H1 (cell line): ENCODE measurements at regions not wholly inside any gene's neighbourhood (a gene's known extent, or its start where the extent isn't known, plus 50 kb on each side); places are given as distances from the start of the nearest gene placed in this dataset.

Experiments
- CBX8 ChIP-seq: fragments of 300-800, 300-1000 bp; sonication (generic); IDR thresholded peaks from 2 replicates; pipeline ENCODE4 v1.7.1; 2016; ENCODE audit warnings: low read depth, low read length, borderline replicate concordance
- CREB1 ChIP-seq: IDR thresholded peaks from 2 replicates; pipeline ENCODE4 v1.6.1; 2012; ENCODE audit warnings: inconsistent platforms
- EZH2 ChIP-seq: fragments of 200-600 bp; sonication (generic); IDR thresholded peaks from 2 replicates; pipeline ENCODE4 v1.7.1; 2012; ENCODE audit warnings: low read depth, mild to moderate bottlenecking, moderate library complexity, low read length, inconsistent platforms; ENCODE audit not compliant: severe bottlenecking
- KDM1A ChIP-seq: fragments of 200-600, 300-600 bp; sonication (generic); IDR thresholded peaks from 2 replicates; pipeline ENCODE4 v1.7.1; 2016; ENCODE audit warnings: mild to moderate bottlenecking, low read length, borderline replicate concordance
- NRF1 ChIP-seq: IDR thresholded peaks from 2 replicates; pipeline ENCODE4 v1.6.1; 2011; ENCODE audit warnings: mild to moderate bottlenecking, low read depth, low read length, improper control_type of control experiment
- POLR2A ChIP-seq, 2 experiments: IDR thresholded peaks; 1 replicate in 1 of 2; 2 replicates in 1 of 2; pipeline ENCODE4 v1.6.1; 2011; ENCODE audit warnings: low read depth in 2 of 2, low read length in 2 of 2, mild to moderate bottlenecking in 2 of 2; ENCODE audit errors: control extremely low read depth in 1 of 2
- POLR2AphosphoS5 ChIP-seq: IDR thresholded peaks from 2 replicates; pipeline ENCODE4 v1.6.1; 2011; ENCODE audit warnings: low read depth, low read length
- RAD21 ChIP-seq, 2 experiments: IDR thresholded peaks in 1 of 2; conservative IDR thresholded peaks in 1 of 2; 2 replicates each; pipeline ENCODE4 v1.6.1; 2011; ENCODE audit warnings: low read depth in 2 of 2, low read length in 2 of 2, improper control_type of control experiment in 1 of 2, inconsistent platforms in 1 of 2, mild to moderate bottlenecking in 1 of 2, moderate library complexity in 1 of 2
- RNF2 ChIP-seq: fragments of 200-900, 300-1000 bp; sonication (generic); IDR thresholded peaks from 2 replicates; pipeline ENCODE4 v1.7.1; 2016; ENCODE audit warnings: borderline replicate concordance, low read depth, mild to moderate bottlenecking, antibody characterized with exemption, low read length; ENCODE audit not compliant: poor library complexity, severe bottlenecking; ENCODE audit errors: missing control alignments
- SP2 ChIP-seq: IDR thresholded peaks from 2 replicates; pipeline ENCODE4 v1.6.1; 2012; ENCODE audit warnings: mild to moderate bottlenecking, low read length, inconsistent platforms
- TEAD4 ChIP-seq: IDR thresholded peaks from 2 replicates; pipeline ENCODE4 v1.6.1; 2012; ENCODE audit warnings: low read depth, low read length, inconsistent platforms, mixed read lengths
- TF ChIP-seq, protein P1 (sequence below), 3 experiments: IDR thresholded peaks; 1 replicate in 2 of 3; 2 replicates in 1 of 3; pipeline versions ENCODE4 v1.5.1 to v1.6.1; 2011; ENCODE audit warnings: low read length in 3 of 3, mild to moderate bottlenecking in 3 of 3, inconsistent platforms in 2 of 3, low read depth in 1 of 3, moderate library complexity in 1 of 3; ENCODE audit not compliant: insufficient read depth in 1 of 3; ENCODE audit errors: control extremely low read depth in 1 of 3
- TF ChIP-seq, protein P2 (sequence below): IDR thresholded peaks from 2 replicates; pipeline ENCODE4 v1.6.1; 2011; ENCODE audit warnings: low read depth, mild to moderate bottlenecking, low read length; ENCODE audit not compliant: insufficient read depth
- TF ChIP-seq, protein P3 (sequence below): IDR thresholded peaks from 2 replicates; pipeline ENCODE4 v1.6.1; 2012; ENCODE audit warnings: low read length, inconsistent platforms

DNA sequence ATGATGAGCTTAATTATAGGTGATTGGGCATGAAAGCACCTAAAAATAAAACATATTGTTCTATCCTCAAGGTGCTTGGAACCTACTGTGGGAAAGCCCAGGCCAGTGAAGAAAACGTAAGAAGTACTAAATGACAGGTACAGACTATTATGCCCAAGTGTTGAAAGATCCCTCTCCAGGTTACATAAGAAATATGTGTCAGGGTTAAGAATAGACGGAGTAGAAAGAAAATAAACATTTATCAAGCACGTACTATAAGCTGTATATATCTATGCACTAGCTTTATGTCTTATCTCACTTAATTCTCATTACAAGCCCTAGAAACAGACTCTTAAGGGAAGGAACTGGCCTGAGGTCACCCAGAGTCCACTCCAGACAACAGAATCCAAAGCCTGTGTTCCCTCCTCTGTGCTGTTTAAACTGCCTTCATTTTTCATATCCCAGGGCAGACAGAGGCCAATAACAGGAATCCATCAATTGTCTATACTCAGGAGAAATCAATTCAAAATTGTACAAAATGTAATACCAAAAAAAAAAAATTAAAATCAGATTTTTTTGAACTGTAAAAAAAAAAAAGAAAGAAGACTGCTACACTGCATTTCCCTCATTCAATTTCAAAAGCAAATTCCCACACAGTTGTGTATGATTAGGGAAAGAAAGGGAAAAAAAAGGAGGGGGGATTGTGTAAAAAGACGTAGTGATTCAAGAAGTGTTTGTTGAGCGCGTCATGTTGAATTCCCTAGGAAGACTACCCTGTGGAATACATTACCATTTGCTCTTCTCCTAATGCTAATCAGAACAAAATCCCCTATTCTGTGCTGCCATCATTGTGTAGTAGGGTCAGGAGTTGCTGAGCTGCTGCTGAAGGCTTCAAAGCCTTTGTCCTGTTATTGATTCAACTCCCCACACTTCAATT lies 156.3 kb downstream of the IRS1 start:
- TF ChIP-seq TEAD4: no peak
- TF ChIP-seq EZH2: no peak
- TF ChIP-seq, protein P1, sequence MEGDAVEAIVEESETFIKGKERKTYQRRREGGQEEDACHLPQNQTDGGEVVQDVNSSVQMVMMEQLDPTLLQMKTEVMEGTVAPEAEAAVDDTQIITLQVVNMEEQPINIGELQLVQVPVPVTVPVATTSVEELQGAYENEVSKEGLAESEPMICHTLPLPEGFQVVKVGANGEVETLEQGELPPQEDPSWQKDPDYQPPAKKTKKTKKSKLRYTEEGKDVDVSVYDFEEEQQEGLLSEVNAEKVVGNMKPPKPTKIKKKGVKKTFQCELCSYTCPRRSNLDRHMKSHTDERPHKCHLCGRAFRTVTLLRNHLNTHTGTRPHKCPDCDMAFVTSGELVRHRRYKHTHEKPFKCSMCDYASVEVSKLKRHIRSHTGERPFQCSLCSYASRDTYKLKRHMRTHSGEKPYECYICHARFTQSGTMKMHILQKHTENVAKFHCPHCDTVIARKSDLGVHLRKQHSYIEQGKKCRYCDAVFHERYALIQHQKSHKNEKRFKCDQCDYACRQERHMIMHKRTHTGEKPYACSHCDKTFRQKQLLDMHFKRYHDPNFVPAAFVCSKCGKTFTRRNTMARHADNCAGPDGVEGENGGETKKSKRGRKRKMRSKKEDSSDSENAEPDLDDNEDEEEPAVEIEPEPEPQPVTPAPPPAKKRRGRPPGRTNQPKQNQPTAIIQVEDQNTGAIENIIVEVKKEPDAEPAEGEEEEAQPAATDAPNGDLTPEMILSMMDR (IDR thresholded peaks at IDR 0.05; ENCODE audit: control extremely low read depth in 1 of 3, insufficient read depth in 1 of 3, low read depth in 1 of 3, low read length in 3 of 3): no peak
- TF ChIP-seq RNF2: no peak
- no peak for TF ChIP-seq SP2
- no peak for TF ChIP-seq RAD21 (IDR thresholded peaks at IDR 0.05 in 1 of 2, conservative IDR thresholded peaks at IDR 0.05 in 1 of 2; ENCODE audit: low read depth in 2 of 2, low read length in 2 of 2)
- TF ChIP-seq CBX8: no peak
- TF ChIP-seq, protein P2, sequence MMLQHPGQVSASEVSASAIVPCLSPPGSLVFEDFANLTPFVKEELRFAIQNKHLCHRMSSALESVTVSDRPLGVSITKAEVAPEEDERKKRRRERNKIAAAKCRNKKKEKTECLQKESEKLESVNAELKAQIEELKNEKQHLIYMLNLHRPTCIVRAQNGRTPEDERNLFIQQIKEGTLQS: no peak
- no peak for TF ChIP-seq KDM1A
- TF ChIP-seq NRF1: no peak
- no peak for TF ChIP-seq POLR2A (IDR thresholded peaks at IDR 0.05; ENCODE audit: control extremely low read depth in 1 of 2, low read depth in 2 of 2, low read length in 2 of 2)
- no peak for TF ChIP-seq CREB1
- TF ChIP-seq POLR2AphosphoS5: no peak
- TF ChIP-seq, protein P3, sequence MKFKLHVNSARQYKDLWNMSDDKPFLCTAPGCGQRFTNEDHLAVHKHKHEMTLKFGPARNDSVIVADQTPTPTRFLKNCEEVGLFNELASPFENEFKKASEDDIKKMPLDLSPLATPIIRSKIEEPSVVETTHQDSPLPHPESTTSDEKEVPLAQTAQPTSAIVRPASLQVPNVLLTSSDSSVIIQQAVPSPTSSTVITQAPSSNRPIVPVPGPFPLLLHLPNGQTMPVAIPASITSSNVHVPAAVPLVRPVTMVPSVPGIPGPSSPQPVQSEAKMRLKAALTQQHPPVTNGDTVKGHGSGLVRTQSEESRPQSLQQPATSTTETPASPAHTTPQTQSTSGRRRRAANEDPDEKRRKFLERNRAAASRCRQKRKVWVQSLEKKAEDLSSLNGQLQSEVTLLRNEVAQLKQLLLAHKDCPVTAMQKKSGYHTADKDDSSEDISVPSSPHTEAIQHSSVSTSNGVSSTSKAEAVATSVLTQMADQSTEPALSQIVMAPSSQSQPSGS: no peak
